CD4-positive, CD25-positive, alpha-beta regulatory T cell (primary cell): ENCODE measurements at regions not wholly inside any gene's neighbourhood (a gene's known extent, or its start where the extent isn't known, plus 50 kb on each side); places are given as distances from the start of the nearest gene placed in this dataset.

Source experiments
- ATAC-seq, 2 donors: fragments of 150-1000 bp; cut with Tn5 transposase; one replicate each; pipeline ENCODE4 v1.10.0; 2021; ENCODE audit warnings: low read depth in 2 of 2, moderate number of reproducible peaks in 2 of 2, moderate library complexity in 1 of 2
- DNase-seq, 3 donors: peaks; one replicate each; pipeline versions ENCODE4 v3.0.0 to v3.0.0-alpha.2; 2012 to 2022; ENCODE audit warnings: mixed read lengths in 1 of 3
- H3K27ac ChIP-seq: one replicate; pipeline ENCODE4 v1.7.0; 2013; ENCODE audit warnings: mild to moderate bottlenecking, low read length; ENCODE audit not compliant: insufficient read depth, poor library complexity, severe bottlenecking
- H3K27me3 ChIP-seq: one replicate; pipeline ENCODE4 v1.7.0; 2013; ENCODE audit warnings: low read length; ENCODE audit not compliant: control insufficient read depth, insufficient read depth
- H3K36me3 ChIP-seq: one replicate; pipeline ENCODE4 v1.7.0; 2013; ENCODE audit warnings: mild to moderate bottlenecking, low read length, moderate library complexity; ENCODE audit not compliant: control insufficient read depth, insufficient read depth
- H3K4me1 ChIP-seq: 2 replicates; pipeline ENCODE4 v1.7.0; 2013; ENCODE audit warnings: mild to moderate bottlenecking, low read length; ENCODE audit not compliant: insufficient read depth, control insufficient read depth, poor library complexity, severe bottlenecking
- H3K4me3 ChIP-seq: one replicate; pipeline ENCODE4 v1.7.0; 2013; ENCODE audit warnings: low read depth, mild to moderate bottlenecking, low read length, moderate library complexity
- H3K9me3 ChIP-seq, 2 experiments: 1 replicate in 1 of 2; 2 replicates in 1 of 2; pipeline ENCODE4 v1.7.0; 2013; ENCODE audit warnings: low read length in 2 of 2, mild to moderate bottlenecking in 1 of 2, moderate library complexity in 1 of 2; ENCODE audit not compliant: control insufficient read depth in 2 of 2
- H3K27ac Mint-ChIP-seq, 3 donors: one replicate each; pipeline ENCODE4 v1.8.0; 2020 to 2022; ENCODE audit warnings: mild to moderate bottlenecking in 3 of 3, mixed read lengths in 3 of 3, moderate library complexity in 2 of 3
- H3K27me3 Mint-ChIP-seq: one replicate; pipeline ENCODE4 v1.8.0; 2022; ENCODE audit warnings: mild to moderate bottlenecking, mixed read lengths
- H3K36me3 Mint-ChIP-seq: one replicate; pipeline ENCODE4 v1.8.0; 2020; ENCODE audit warnings: mixed read lengths
- H3K4me1 Mint-ChIP-seq, 4 donors: one replicate each; pipeline ENCODE4 v1.8.0; 2020 to 2022; ENCODE audit warnings: mixed read lengths in 4 of 4, mild to moderate bottlenecking in 1 of 4
- H3K4me3 Mint-ChIP-seq, 4 donors: one replicate each; pipeline ENCODE4 v1.8.0; 2020 to 2022; ENCODE audit warnings: mild to moderate bottlenecking in 4 of 4, mixed read lengths in 4 of 4, moderate library complexity in 3 of 4
- H3K9me3 Mint-ChIP-seq, 7 donors: one replicate each; pipeline ENCODE4 v1.8.0; 2020 to 2022; ENCODE audit warnings: mixed read lengths in 7 of 7, mild to moderate bottlenecking in 3 of 7, moderate library complexity in 2 of 7

DNA sequence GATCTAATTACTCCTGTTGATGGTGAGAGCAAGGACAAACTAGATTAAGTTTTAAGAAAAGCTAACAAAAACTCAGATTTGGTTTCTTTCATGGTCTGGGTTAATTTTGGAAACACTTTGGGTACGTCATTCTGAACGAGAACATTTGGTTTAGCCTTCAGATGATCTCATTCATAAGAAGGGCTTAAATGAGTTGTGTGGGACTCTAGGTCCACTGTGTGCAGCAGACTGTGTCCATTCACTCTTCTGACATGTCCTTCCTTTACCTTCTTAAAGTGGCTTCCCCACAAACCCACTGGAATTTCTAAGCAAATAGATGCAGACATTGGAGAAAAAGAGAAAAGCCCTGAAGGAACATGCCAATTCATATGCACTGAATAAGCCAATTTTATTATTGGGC is 96.8 kb downstream of the FBXO4 start:
- Histone ChIP-seq H3K9me3 (no peaks in the 10 kb centered on the region), H3K27me3 (no peaks in the 10 kb centered on the region), H3K27ac (no peak overlapping the region), H3K4me3 (no peak overlapping the region), H3K36me3 (no peaks in the 10 kb centered on the region), H3K4me1 (no peaks in the 10 kb centered on the region)
- H3K4me3 Mint-ChIP-seq: no peak overlapping the region
- peaks cover 0 to 10% (median 2%) of the 10 kb centered on the region in 7 donors for H3K9me3 Mint-ChIP-seq
- ATAC-seq (no peak), DNase-seq (no peak)
- H3K4me1 Mint-ChIP-seq: no peaks in the 10 kb centered on the region
- H3K36me3 Mint-ChIP-seq: no peaks in the 10 kb centered on the region
- H3K27ac Mint-ChIP-seq: no peak overlapping the region
- peaks cover 12% of the 10 kb centered on the region for H3K27me3 Mint-ChIP-seq

DNA sequence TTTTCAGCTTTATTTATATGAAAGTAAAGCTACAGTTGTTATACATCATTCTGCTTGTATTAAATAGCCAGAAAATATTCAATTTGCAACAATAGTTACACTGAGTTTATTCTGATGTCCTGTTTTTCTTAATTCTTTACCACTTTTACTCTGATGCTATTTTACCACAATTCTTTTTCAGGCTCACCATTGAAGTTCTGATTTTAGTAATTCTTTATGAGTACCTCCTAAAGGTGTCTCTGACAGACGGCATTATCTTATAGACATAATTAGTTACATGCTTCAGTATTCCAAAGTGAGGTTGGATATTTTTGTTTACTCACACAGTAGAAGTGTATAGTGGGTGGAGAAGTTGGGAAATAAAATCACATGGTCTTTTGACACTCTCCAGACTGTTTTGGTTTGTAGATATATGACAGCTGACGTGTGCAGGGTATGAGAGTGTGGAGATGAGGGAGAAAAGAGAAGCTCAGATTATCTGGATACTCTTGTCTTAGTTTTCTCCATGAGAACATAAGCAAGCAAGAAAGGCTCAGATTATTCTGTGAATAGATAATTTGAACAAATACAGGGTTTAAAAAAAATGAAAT is 97.4 kb downstream of the FBXO4 start:
- no peaks in the 10 kb centered on the region for H3K27me3 ChIP-seq
- H3K27ac Mint-ChIP-seq: peak overlapping the region in 1 of 3 donors; percentile 2
- H3K4me3 ChIP-seq: no peak overlapping the region
- H3K4me1 Mint-ChIP-seq: no peaks in the 10 kb centered on the region
- H3K36me3 ChIP-seq: no peaks in the 10 kb centered on the region
- no peaks in the 10 kb centered on the region for H3K4me1 ChIP-seq
- no peak overlapping the region for H3K27ac ChIP-seq
- peaks cover 0 to 11% (median 2%) of the 10 kb centered on the region in 7 donors for H3K9me3 Mint-ChIP-seq
- ATAC-seq (no peak), DNase-seq (no peak)
- no peaks in the 10 kb centered on the region for H3K36me3 Mint-ChIP-seq
- H3K27me3 Mint-ChIP-seq: peaks cover 14% of the 10 kb centered on the region
- H3K9me3 ChIP-seq: no peaks in the 10 kb centered on the region
- H3K4me3 Mint-ChIP-seq: no peak overlapping the region

DNA sequence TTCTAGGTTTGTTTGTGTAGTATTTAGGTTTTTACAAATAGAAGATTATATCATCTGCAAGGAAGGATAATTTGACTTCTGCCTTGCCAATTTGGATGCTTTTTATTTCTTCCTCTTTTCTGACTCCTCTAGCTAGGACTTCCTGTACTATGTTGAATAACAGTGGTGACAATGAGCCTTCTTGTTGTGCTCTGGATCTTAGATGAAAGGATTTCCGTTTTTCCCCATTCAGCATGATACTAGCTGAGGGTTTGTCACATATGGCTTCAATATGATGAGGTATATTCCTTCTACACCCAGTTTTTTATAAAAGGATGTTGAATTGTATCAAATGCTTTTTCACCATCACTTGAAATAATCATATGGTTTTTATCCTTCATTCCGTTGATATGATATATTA is 101.4 kb downstream of the FBXO4 start:
- Histone ChIP-seq H3K36me3 (no peaks in the 10 kb centered on the region), H3K9me3 (no peaks in the 10 kb centered on the region), H3K27ac (no peak overlapping the region), H3K27me3 (no peaks in the 10 kb centered on the region), H3K4me1 (no peaks in the 10 kb centered on the region), H3K4me3 (no peak overlapping the region)
- Mint-ChIP-seq H3K4me1 (no peaks in the 10 kb centered on the region), H3K36me3 (no peaks in the 10 kb centered on the region), H3K27me3 (peaks cover 21% of the 10 kb centered on the region), H3K27ac (no peak overlapping the region), H3K4me3 (no peak overlapping the region), H3K9me3 (peaks cover 0 to 14% (median 2%) of the 10 kb centered on the region in 7 donors)
- no peak for DNase-seq
- no peak for ATAC-seq

DNA sequence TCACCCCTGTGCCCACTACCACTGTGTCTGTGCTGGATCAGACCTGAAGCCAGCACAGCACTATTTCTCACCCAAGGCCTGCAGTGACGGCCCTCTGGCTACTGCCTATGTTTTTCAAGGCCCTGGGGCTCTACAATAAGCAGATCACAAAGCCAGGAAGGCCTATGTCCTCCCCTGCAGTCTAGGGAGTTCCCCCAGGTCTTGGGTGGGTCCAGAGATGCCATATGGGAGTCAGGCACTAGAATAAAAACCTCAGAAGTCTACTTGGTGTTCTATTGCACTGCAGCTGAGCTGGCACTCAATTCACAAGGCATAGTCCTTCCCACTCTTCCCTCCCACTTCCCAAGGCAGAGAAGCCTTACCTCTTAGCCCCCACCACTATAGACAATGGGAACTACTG is 107.1 kb downstream of the FBXO4 start:
- Mint-ChIP-seq H3K27ac (no peak overlapping the region), H3K27me3 (peaks cover 26% of the 10 kb centered on the region), H3K4me1 (no peaks in the 10 kb centered on the region), H3K9me3 (peaks cover 0 to 12% (median 2%) of the 10 kb centered on the region in 7 donors), H3K36me3 (no peaks in the 10 kb centered on the region), H3K4me3 (no peak overlapping the region)
- Histone ChIP-seq H3K4me1 (no peaks in the 10 kb centered on the region), H3K27ac (no peak overlapping the region), H3K36me3 (no peaks in the 10 kb centered on the region), H3K27me3 (peaks cover 3% of the 10 kb centered on the region), H3K4me3 (no peak overlapping the region), H3K9me3 (no peaks in the 10 kb centered on the region)
- no peak for ATAC-seq
- no peak for DNase-seq

DNA sequence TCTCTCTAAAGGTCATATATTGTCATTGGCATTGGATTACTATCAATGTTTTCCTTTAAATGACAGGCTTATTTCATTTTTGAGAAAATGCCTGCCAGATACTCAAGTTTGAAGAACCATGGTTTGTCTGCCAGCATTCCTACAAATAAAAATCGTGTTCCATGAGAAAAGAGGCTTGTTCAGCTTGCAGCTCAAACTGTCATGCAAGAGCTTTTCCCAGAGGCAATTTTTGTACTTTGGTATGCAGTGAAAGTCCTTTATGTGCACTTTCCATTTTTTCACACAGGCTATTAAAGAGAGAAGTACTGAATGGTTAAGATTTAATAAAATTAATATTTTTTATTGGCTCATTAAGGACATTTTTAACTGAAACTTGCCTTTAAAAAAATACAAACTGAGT is 110.4 kb downstream of the FBXO4 start:
- Mint-ChIP-seq H3K27me3 (peaks cover 16% of the 10 kb centered on the region), H3K4me1 (no peaks in the 10 kb centered on the region), H3K4me3 (no peak overlapping the region), H3K36me3 (no peaks in the 10 kb centered on the region), H3K9me3 (peaks cover 0 to 11% (median 2%) of the 10 kb centered on the region in 7 donors), H3K27ac (no peak overlapping the region)
- Histone ChIP-seq H3K27ac (no peak overlapping the region), H3K9me3 (no peaks in the 10 kb centered on the region), H3K4me1 (no peaks in the 10 kb centered on the region), H3K4me3 (no peak overlapping the region), H3K36me3 (no peaks in the 10 kb centered on the region), H3K27me3 (peaks cover 3% of the 10 kb centered on the region)
- no peak for ATAC-seq
- DNase-seq: no peak

DNA sequence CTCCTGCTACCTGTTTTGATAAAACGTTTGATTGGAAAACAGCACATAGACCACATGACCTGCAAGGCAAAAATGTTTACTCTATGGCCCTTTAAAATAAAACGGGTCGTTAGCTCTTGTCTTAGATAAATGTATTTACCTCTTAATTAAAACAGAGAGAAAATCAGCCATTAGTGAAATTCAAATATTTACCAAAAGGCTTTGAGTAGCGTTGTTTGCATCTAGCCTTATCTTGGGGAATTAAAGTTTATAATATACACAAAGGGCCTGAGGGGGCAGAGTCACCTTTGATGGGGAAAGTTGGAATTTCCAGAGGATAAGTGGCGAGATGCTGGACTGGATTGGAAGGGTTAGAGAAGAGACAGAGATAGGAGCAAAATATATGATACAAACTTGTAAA is 111.3 kb downstream of the FBXO4 start:
- peaks cover 7% of the 10 kb centered on the region for H3K27me3 ChIP-seq
- peaks cover 16% of the 10 kb centered on the region for H3K27me3 Mint-ChIP-seq

DNA sequence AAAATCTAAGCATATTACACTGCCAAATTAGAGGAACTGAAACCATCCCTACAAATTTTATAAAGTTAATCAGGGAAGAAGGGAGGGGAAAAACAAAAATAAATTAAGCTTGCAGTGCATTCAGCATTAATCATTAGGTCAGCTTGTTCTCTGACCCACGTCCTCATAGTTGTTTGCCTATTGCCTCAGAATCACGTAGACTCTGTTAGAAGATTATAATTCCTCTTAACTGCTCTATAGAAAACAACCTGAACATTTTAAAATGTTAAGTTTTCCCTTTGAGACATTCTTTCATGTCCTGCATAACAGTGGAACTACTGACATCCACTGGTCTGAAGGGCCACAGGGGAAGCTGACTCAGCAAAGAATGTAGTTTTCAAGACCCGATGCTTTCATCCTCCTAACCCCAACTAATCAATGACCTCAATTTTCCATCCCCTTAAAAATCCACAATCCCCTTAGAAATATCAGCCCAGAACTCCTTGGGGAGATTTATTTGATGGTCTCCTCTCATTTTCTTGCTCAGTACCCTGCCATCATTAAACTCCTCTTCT is 112.4 kb downstream of the FBXO4 start:
- no peak overlapping the region for H3K27ac Mint-ChIP-seq

More for the DNA sequence above, 111.3 kb downstream of the FBXO4 start:
- Histone ChIP-seq H3K9me3 (no peaks in the 10 kb centered on the region), H3K4me1 (no peaks in the 10 kb centered on the region), H3K27ac (no peak overlapping the region), H3K4me3 (no peak overlapping the region), H3K36me3 (no peaks in the 10 kb centered on the region)
- Mint-ChIP-seq H3K4me3 (no peak overlapping the region), H3K4me1 (no peaks in the 10 kb centered on the region), H3K36me3 (no peaks in the 10 kb centered on the region), H3K9me3 (peaks cover 0 to 11% (median 2%) of the 10 kb centered on the region in 7 donors), H3K27ac (no peak overlapping the region)
- ATAC-seq (no peak), DNase-seq (no peak)

DNA sequence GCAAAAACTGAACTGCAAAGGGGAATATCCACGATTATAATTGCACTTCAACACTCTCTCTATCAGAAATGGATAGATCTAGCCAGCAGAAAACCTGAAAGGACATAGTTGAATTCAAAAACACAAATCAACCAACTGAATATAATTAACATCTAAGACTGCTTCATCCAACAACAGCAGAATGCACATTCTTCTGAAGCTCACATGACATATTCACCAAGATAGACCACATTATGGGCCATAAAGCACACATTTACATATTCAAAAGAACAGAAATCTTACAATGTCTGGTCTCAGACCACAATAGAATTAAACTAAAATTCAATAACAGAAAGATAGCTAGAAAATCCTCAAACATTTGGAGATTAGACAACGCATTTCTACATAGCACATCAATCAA is 118.3 kb downstream of the FBXO4 start:
- no peak overlapping the region for H3K27ac Mint-ChIP-seq
- DNase-seq (no peak), ATAC-seq (no peak)
- H3K4me3 ChIP-seq: no peak overlapping the region
- H3K27me3 Mint-ChIP-seq: peaks cover 16% of the 10 kb centered on the region
- H3K4me3 Mint-ChIP-seq: no peak overlapping the region
- no peaks in the 10 kb centered on the region for H3K4me1 Mint-ChIP-seq
- peaks cover 13% of the 10 kb centered on the region for H3K27me3 ChIP-seq
- H3K27ac ChIP-seq: no peak overlapping the region
- H3K36me3 ChIP-seq: no peaks in the 10 kb centered on the region
- no peaks in the 10 kb centered on the region for H3K36me3 Mint-ChIP-seq
- H3K9me3 ChIP-seq: no peaks in the 10 kb centered on the region
- no peaks in the 10 kb centered on the region for H3K4me1 ChIP-seq
- H3K9me3 Mint-ChIP-seq: peaks cover 0 to 3% (median 0%) of the 10 kb centered on the region in 7 donors

More for the DNA sequence above, 112.4 kb downstream of the FBXO4 start:
- DNase-seq (no peak), ATAC-seq (no peak)
- Mint-ChIP-seq H3K27me3 (peaks cover 16% of the 10 kb centered on the region), H3K4me1 (no peaks in the 10 kb centered on the region), H3K4me3 (no peak overlapping the region), H3K36me3 (no peaks in the 10 kb centered on the region), H3K9me3 (peaks cover 0 to 6% (median 0%) of the 10 kb centered on the region in 7 donors)
- Histone ChIP-seq H3K4me1 (no peaks in the 10 kb centered on the region), H3K36me3 (no peaks in the 10 kb centered on the region), H3K27ac (no peak overlapping the region), H3K4me3 (no peak overlapping the region), H3K9me3 (no peaks in the 10 kb centered on the region), H3K27me3 (peaks cover 7% of the 10 kb centered on the region)
